Activated B cell treated with CpG ODN at 0.5 μM for 24 hours (primary cell): ENCODE measurements at regions not wholly inside any gene's neighbourhood (a gene's known extent, or its start where the extent isn't known, plus 50 kb on each side); places are given as distances from the start of the nearest gene placed in this dataset.

Experiments used
- ATAC-seq: fragments of 200-7000 bp; cut with Tn5 transposase; one replicate; pipeline ENCODE4 v1.10.0; 2021; ENCODE audit warnings: low read depth, mild to moderate bottlenecking, moderate library complexity
- CTCF ChIA-PET: fragments of 350-600 bp; sonication (Branson Sonifier 250); formaldehyde crosslinking; loops from one replicate; lab custom pipeline; 2021; ENCODE audit warnings: antibody characterized with exemption; lab: Charles Lee
- POLR2A ChIA-PET: fragments of 350-600 bp; sonication (Branson Sonifier 250); formaldehyde crosslinking; loops from one replicate; lab custom pipeline; 2021; ENCODE audit warnings: antibody characterized with exemption; lab: Charles Lee
- DNase-seq: peaks from one replicate; pipeline ENCODE4 v3.0.0; 2022
- H3K27ac Mint-ChIP-seq: one replicate; pipeline ENCODE4 v1.8.0; 2020; ENCODE audit warnings: mixed read lengths
- H3K27me3 Mint-ChIP-seq: one replicate; pipeline ENCODE4 v1.8.0; 2021; ENCODE audit warnings: mixed read lengths
- H3K36me3 Mint-ChIP-seq: one replicate; pipeline ENCODE4 v1.8.0; 2021; ENCODE audit warnings: low read depth, mixed read lengths
- H3K4me1 Mint-ChIP-seq: one replicate; pipeline ENCODE4 v1.8.0; 2021; ENCODE audit warnings: mixed read lengths
- H3K4me3 Mint-ChIP-seq: one replicate; pipeline ENCODE4 v1.8.0; 2020; ENCODE audit warnings: mild to moderate bottlenecking, mixed read lengths
- H3K9me3 Mint-ChIP-seq: one replicate; pipeline ENCODE4 v1.8.0; 2020; ENCODE audit warnings: mixed read lengths
- CTCF ChIP-seq: fragments of 200-600 bp; IDR thresholded peaks from one replicate; pipeline ENCODE4 v1.8.0; 2022; ENCODE audit warnings: antibody characterized with exemption, mild to moderate bottlenecking
- intact Hi-C: fragments of 100-400 bp; cut with micrococcal nuclease; formaldehyde crosslinking; loops from one replicate; pipeline ENCODE4 v1.15.1; 2024

GRCh38 chr4:144313370-144313769 is 172.9 kb upstream of the GYPA start:
- no peak for ATAC-seq
- Mint-ChIP-seq H3K4me1 (no peaks in the 10 kb centered on the region), H3K27ac (no peak overlapping the region), H3K4me3 (no peak overlapping the region), H3K9me3 (peaks cover 15% of the 10 kb centered on the region), H3K36me3 (no peaks in the 10 kb centered on the region), H3K27me3 (no peaks in the 10 kb centered on the region)
- POLR2A ChIA-PET: no interaction called here
- no peak for DNase-seq
- TF ChIP-seq CTCF: no peak
- intact Hi-C loops: no loop called here
- CTCF ChIA-PET: no interaction called here

- H3K9me3 Mint-ChIP-seq: peaks cover 15% of the 10 kb centered on the region
- no peak for DNase-seq
- no peak for ATAC-seq
- no peaks in the 10 kb centered on the region for H3K4me1 Mint-ChIP-seq
- no peak for TF ChIP-seq CTCF
- intact Hi-C loops: no loop called here
- H3K27ac Mint-ChIP-seq: no peak overlapping the region
- ChIA-PET CTCF (no interaction called here), POLR2A (no interaction called here)
- no peaks in the 10 kb centered on the region for H3K27me3 Mint-ChIP-seq
- no peak overlapping the region for H3K4me3 Mint-ChIP-seq
- H3K36me3 Mint-ChIP-seq: no peaks in the 10 kb centered on the region
Measured at GRCh38 chr4:144316869-144317268, 176.4 kb upstream of the GYPA start.

GRCh38 chr4:144318797-144319196 is 178.3 kb upstream of the GYPA start:
- POLR2A ChIA-PET: no interaction called here
- H3K27ac Mint-ChIP-seq: no peak overlapping the region
- CTCF ChIA-PET: no interaction called here
- H3K27me3 Mint-ChIP-seq: no peaks in the 10 kb centered on the region
- H3K9me3 Mint-ChIP-seq: peaks cover 14% of the 10 kb centered on the region
- intact Hi-C loops: no loop called here
- H3K4me3 Mint-ChIP-seq: no peak overlapping the region
- TF ChIP-seq CTCF: no peak
- ATAC-seq: no peak
- no peaks in the 10 kb centered on the region for H3K36me3 Mint-ChIP-seq
- no peak for DNase-seq
- H3K4me1 Mint-ChIP-seq: no peaks in the 10 kb centered on the region

GRCh38 chr4:144336633-144337032 is 196.1 kb upstream of the GYPA start:
- no peak for DNase-seq
- H3K27ac Mint-ChIP-seq: no peak overlapping the region
- no peak for TF ChIP-seq CTCF
- no peaks in the 10 kb centered on the region for H3K27me3 Mint-ChIP-seq
- intact Hi-C loops: no loop called here
- POLR2A ChIA-PET: no interaction called here
- no peak for ATAC-seq
- no peak overlapping the region for H3K4me3 Mint-ChIP-seq
- H3K36me3 Mint-ChIP-seq: no peaks in the 10 kb centered on the region
- CTCF ChIA-PET: no interaction called here
- H3K9me3 Mint-ChIP-seq: peaks cover 2% of the 10 kb centered on the region
- no peaks in the 10 kb centered on the region for H3K4me1 Mint-ChIP-seq

- no peak for TF ChIP-seq CTCF
- ChIA-PET CTCF (no interaction called here), POLR2A (no interaction called here)
- intact Hi-C loops: no loop called here
- ATAC-seq: no peak
- DNase-seq: no peak
- H3K36me3 Mint-ChIP-seq: no peaks in the 10 kb centered on the region
- no peak overlapping the region for H3K27ac Mint-ChIP-seq
- H3K9me3 Mint-ChIP-seq: peaks cover 2% of the 10 kb centered on the region
- no peak overlapping the region for H3K4me3 Mint-ChIP-seq
- H3K4me1 Mint-ChIP-seq: no peaks in the 10 kb centered on the region
- H3K27me3 Mint-ChIP-seq: no peaks in the 10 kb centered on the region
Measured at GRCh38 chr4:144338148-144338547, 197.6 kb upstream of the GYPA start.
